CD4-positive, alpha-beta T cell (primary cell): ENCODE measurements at regions not wholly inside any gene's neighbourhood (a gene's known extent, or its start where the extent isn't known, plus 50 kb on each side); places are given as distances from the start of the nearest gene placed in this dataset.

Experiments used
- ATAC-seq: fragments of 200-7000 bp; cut with Tn5 transposase; one replicate; pipeline ENCODE4 v1.10.0; 2022; ENCODE audit warnings: mild to moderate bottlenecking; ENCODE audit not compliant: poor library complexity
- CTCF ChIA-PET: fragments of 350-600 bp; sonication (Branson Sonifier 250); formaldehyde crosslinking; loops from one replicate; lab custom pipeline; 2021; ENCODE audit warnings: antibody characterized with exemption, inconsistent platforms; lab: Charles Lee
- POLR2A ChIA-PET: fragments of 350-600 bp; sonication (Branson Sonifier 250); formaldehyde crosslinking; loops from one replicate; lab custom pipeline; 2021; ENCODE audit warnings: antibody characterized with exemption, inconsistent platforms; lab: Charles Lee
- DNase-seq, 14 experiments: peaks; one replicate each; pipeline ENCODE4 v3.0.0-alpha.2; 2013 to 2020; ENCODE audit warnings: mixed read lengths in 2 of 14
- H3K27ac ChIP-seq, 2 donors: one replicate each; pipeline versions ENCODE4 v1.5.1 to v1.7.0; 2013; ENCODE audit warnings: low read length in 2 of 2, low read depth in 1 of 2, mild to moderate bottlenecking in 1 of 2
- H3K27me3 ChIP-seq, 2 experiments: 1 replicate in 1 of 2; 2 replicates in 1 of 2; pipeline versions ENCODE4 v1.6.1 to v1.7.0; 2013; ENCODE audit warnings: low read length in 2 of 2, control low read depth in 1 of 2, mild to moderate bottlenecking in 1 of 2, moderate library complexity in 1 of 2; ENCODE audit not compliant: insufficient read depth in 2 of 2, control insufficient read depth in 1 of 2
- H3K36me3 ChIP-seq: one replicate; pipeline ENCODE4 v1.6.1; 2013; ENCODE audit warnings: low read length, control low read depth; ENCODE audit not compliant: insufficient read depth
- H3K4me1 ChIP-seq: one replicate; pipeline ENCODE4 v1.6.1; 2013; ENCODE audit warnings: low read length, control low read depth; ENCODE audit not compliant: insufficient read depth
- H3K4me3 ChIP-seq: one replicate; pipeline ENCODE4 v1.5.1; 2013; ENCODE audit warnings: mild to moderate bottlenecking, low read length, moderate library complexity
- H3K9me3 ChIP-seq, 2 experiments: 1 replicate in 1 of 2; 2 replicates in 1 of 2; pipeline versions ENCODE4 v1.6.1 to v1.7.0; 2013; ENCODE audit warnings: low read length in 2 of 2, mild to moderate bottlenecking in 2 of 2, control low read depth in 1 of 2, moderate library complexity in 1 of 2; ENCODE audit not compliant: control insufficient read depth in 1 of 2, insufficient read depth in 1 of 2
- H3K27ac Mint-ChIP-seq: one replicate; pipeline ENCODE4 v1.8.0; 2020; ENCODE audit warnings: mixed read lengths
- H3K27me3 Mint-ChIP-seq: one replicate; pipeline ENCODE4 v1.8.0; 2021; ENCODE audit warnings: mixed read lengths
- H3K36me3 Mint-ChIP-seq: one replicate; pipeline ENCODE4 v1.8.0; 2021; ENCODE audit warnings: low read depth, mixed read lengths
- H3K4me1 Mint-ChIP-seq: one replicate; pipeline ENCODE4 v1.8.0; 2021; ENCODE audit warnings: low read depth, mixed read lengths
- H3K4me3 Mint-ChIP-seq: one replicate; pipeline ENCODE4 v1.8.0; 2020; ENCODE audit warnings: mild to moderate bottlenecking, mixed read lengths
- H3K9me3 Mint-ChIP-seq: one replicate; pipeline ENCODE4 v1.8.0; 2020; ENCODE audit warnings: mixed read lengths
- CTCF ChIP-seq: fragments of 200-600 bp; IDR thresholded peaks from one replicate; pipeline ENCODE4 v1.8.0; 2022; ENCODE audit warnings: antibody characterized with exemption, mild to moderate bottlenecking
- intact Hi-C, 2 experiments: fragments of 100-400 bp; cut with DNase I in 1 of 2; cut with micrococcal nuclease in 1 of 2; formaldehyde crosslinking; loops; one replicate each; pipeline versions ENCODE4 v1.15.1 to v1.9.0; 2023 to 2025; cut with DNase I, micrococcal nuclease

DNA sequence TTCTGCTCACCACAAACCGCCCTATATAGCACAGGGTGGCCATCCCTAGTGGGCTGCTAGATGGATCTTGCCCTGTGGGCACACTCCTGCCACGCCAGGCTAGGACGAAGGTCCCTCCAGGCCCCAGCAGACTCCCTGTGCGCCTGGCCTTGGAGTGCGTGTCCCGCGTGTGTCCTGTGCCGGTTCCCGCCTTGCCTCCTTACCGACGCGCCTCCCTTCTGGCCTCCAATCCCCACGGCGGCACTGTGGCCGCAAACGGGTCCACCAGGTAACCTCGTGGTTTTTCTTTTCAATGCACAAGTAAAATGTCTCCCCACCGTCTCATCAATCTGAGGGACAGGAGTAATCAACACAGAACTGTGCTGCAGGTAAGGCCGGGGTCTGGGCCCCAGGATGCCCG is 133.8 kb upstream of the PHACTR3 start:
- no peaks in the 10 kb centered on the region for H3K4me1 Mint-ChIP-seq
- H3K4me3 Mint-ChIP-seq = no peak overlapping the region
- intact Hi-C loops = no loop called here
- no peak overlapping the region for H3K4me3 ChIP-seq
- H3K27me3 ChIP-seq = no peaks in the 10 kb centered on the region
- no peaks in the 10 kb centered on the region for H3K36me3 ChIP-seq
- H3K4me1 ChIP-seq = no peaks in the 10 kb centered on the region
- no peak for TF ChIP-seq CTCF
- H3K36me3 Mint-ChIP-seq = no peaks in the 10 kb centered on the region
- no peaks in the 10 kb centered on the region for H3K9me3 Mint-ChIP-seq
- H3K27me3 Mint-ChIP-seq = peaks cover 6% of the 10 kb centered on the region
- H3K27ac Mint-ChIP-seq = no peak overlapping the region
- POLR2A ChIA-PET = no interaction called here
- no peak overlapping the region for H3K27ac ChIP-seq
- CTCF ChIA-PET = no interaction called here
- ATAC-seq (no peak), DNase-seq (no peak)
- no peaks in the 10 kb centered on the region for H3K9me3 ChIP-seq

GRCh38 chr20:59471653-59472421 is 132.5 kb upstream of the PHACTR3 start:
- Mint-ChIP-seq H3K4me3 (no peak overlapping the region), H3K4me1 (no peaks in the 10 kb centered on the region), H3K27me3 (peaks cover 10% of the 10 kb centered on the region), H3K36me3 (no peaks in the 10 kb centered on the region), H3K27ac (no peak overlapping the region), H3K9me3 (no peaks in the 10 kb centered on the region)
- H3K27me3 ChIP-seq = no peaks in the 10 kb centered on the region
- POLR2A ChIA-PET = no interaction called here
- H3K4me3 ChIP-seq = no peak overlapping the region
- intact Hi-C loops = no loop called here
- H3K9me3 ChIP-seq = no peaks in the 10 kb centered on the region
- H3K4me1 ChIP-seq = no peaks in the 10 kb centered on the region
- TF ChIP-seq CTCF = no peak
- CTCF ChIA-PET = no interaction called here
- DNase-seq (no peak), ATAC-seq (no peak)
- H3K27ac ChIP-seq = no peak overlapping the region
- H3K36me3 ChIP-seq = no peaks in the 10 kb centered on the region

- H3K4me3 Mint-ChIP-seq = no peak overlapping the region
- Histone ChIP-seq H3K4me3 (no peak overlapping the region), H3K4me1 (no peaks in the 10 kb centered on the region), H3K27ac (no peak overlapping the region), H3K9me3 (no peaks in the 10 kb centered on the region), H3K36me3 (no peaks in the 10 kb centered on the region), H3K27me3 (no peaks in the 10 kb centered on the region)
- POLR2A ChIA-PET = no interaction called here
- ATAC-seq = no peak
- H3K36me3 Mint-ChIP-seq = no peaks in the 10 kb centered on the region
- H3K4me1 Mint-ChIP-seq = no peaks in the 10 kb centered on the region
- peaks cover 10% of the 10 kb centered on the region for H3K27me3 Mint-ChIP-seq
- DNase-seq = no peak
- CTCF ChIA-PET = interaction anchor here (0.7 kb wide), 1 partner anchor 7 kb away, joined by 3 read pairs; no protein-coding TSS in a partner anchor
- no peaks in the 10 kb centered on the region for H3K9me3 Mint-ChIP-seq
- no peak overlapping the region for H3K27ac Mint-ChIP-seq
- intact Hi-C loops = no loop called here
- no peak for TF ChIP-seq CTCF
These were observed 130.6 kb upstream of the PHACTR3 start for GRCh38 chr20:59473742-59474141.
